ENCODE measurements at regions not wholly inside any gene's neighbourhood (a gene's known extent, or its start where the extent isn't known, plus 50 kb on each side); places are given as distances from the start of the nearest gene placed in this dataset.
"Not testable (repeated sequence)": the region's sequence is repeated elsewhere in the genome, so short reads cannot be mapped to it uniquely, and the experiment has no call there.

DNA sequence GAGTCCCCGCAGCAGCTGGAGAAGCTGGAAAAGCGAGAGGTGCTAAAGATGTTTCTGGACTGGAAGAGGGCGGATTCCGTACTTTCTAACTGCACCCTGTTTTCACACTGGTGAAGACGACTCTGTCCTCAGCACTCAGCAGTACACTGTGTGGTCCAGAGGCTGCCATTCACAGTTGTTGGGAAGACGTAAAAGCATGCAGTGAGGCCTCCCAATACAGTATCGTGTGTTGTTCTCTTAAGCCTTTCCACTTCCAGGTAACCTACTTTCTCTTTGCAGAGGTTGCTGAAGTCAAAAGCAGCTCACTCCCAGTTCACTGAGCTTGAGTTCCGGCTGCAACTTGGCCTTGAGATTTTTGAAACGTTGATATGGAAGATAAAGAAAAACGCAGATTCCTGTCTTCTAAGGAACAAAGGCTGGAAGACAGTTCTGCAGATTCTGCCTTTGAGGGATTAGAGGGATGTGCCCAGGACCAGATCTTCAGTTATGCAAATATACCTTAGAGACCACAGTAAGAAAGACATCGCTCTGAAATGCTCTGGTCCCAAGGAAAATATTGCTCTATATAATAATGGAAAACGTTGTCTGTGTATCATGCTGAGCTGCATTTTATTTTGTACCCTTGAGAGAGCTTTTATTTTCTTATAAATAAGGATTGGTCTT is 540.9 kb downstream of the TRIML1 start:
- DNase-seq: no peak

DNA sequence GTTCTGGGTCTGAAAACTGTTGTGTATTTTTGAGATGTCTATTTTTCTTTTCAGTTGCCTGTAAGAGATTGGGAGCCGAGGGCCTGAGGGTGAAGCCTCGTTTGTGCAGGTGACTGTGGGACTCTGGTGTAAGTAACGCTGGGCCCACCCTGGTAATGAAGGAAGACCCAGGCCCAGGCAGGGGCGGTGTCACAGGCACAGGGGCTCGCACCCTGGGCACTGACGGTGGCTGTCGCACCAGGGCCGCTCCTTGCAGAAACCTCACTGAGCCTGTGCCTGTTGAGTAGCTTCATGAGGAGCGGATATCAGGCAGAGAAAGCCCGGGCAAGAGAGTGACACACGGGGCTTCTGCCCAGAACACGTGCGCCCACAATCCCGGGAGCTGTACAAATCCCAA is 541.4 kb downstream of the TRIML1 start:
- no peak for DNase-seq

DNA sequence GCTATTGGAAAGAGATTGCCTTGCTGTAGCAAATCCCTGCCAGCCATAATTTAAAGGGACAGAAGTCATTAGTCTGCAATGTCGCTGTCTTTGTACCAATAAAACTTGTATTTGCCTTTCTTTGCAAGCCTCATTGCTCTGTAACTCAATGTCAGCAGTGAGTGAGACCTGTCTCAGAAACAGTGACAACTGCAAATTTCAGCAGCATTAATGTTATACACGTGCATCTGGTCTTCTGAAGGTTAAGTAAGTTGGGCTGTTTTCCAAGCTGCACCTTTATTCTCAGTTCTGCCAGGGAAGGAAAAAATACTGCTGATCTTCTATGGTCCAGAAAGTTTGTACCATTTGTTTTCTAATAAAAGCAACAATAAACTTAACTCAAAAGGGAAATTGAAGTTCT is 543.1 kb downstream of the TRIML1 start:
- DNase-seq: no peak

DNA sequence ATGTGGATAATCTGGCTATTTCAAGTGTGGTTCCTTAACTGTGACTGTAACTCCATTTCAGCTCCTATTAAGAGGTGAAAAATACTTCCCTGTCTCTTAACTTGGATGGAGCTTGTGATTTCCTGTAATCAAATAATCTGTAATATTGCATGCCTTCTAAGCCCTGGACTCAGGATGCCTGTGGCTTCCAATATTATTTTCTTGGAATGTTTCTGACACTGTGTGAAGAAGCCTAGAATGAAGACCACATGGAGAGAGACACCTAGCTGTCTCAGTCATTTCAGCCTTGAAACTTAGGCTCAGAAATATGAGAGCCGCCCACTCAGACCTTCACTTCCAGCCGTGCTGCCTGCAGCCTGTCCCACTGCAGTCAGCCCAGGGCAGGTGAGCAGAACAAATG is 544.3 kb downstream of the TRIML1 start:
- no peak for DNase-seq

DNA sequence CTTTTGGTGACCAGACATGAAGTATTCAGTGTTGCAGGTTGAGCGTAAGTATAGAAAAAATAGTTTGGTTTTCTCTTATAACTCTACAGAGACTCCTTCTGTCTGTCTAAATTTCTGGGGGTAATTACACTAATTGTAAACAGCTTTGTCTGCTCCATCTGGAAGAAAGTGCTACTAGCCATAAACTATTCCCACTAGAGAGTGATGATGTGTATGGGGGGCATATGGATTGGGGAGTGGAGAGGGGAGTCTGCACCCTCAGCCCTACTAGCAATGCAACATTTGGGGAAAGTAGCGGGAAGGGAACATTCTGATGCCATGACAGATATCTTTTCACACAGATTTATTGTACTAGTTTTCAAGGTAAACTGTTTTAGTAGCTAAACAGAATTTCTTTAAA is 549.7 kb downstream of the TRIML1 start:
- DNase-seq: no peak

DNA sequence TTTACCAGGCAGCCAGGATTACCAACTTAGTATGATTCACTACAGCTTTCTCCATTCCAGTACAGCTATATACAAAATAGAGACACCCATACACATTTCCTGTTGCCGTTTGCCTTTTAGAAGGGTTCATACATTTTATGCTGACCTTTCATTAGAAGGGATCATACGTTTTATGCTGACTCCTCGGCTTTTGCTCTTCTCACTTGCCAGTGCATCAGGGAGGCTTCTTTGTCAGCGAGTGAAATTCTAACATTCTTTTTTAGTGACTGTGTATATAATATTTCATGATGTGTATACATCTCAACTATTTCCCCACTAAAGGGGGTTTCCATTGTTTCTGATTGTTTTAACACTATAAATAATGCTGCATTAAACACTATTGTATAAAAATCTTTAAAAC is 552.6 kb downstream of the TRIML1 start:
- no peak for DNase-seq

DNA sequence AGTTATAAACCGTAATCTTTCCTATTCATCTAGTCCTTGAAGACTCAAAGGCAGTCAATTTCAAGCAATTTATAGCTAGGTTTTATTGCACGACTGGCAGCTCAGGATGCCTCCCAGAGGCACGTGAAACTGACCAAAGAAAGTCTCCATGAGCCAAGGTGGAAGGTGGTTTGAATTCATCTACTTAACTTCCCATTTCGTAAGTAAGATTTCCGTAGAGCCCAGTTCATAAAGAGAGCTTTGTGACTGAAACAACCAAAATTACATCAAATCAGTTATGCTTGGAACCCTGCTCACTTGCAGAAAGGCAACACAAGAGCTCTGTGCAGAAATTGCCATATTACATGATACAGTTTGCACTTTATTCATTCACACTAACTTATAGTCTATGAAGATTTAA is 556.0 kb downstream of the TRIML1 start:
- no peak for DNase-seq

DNA sequence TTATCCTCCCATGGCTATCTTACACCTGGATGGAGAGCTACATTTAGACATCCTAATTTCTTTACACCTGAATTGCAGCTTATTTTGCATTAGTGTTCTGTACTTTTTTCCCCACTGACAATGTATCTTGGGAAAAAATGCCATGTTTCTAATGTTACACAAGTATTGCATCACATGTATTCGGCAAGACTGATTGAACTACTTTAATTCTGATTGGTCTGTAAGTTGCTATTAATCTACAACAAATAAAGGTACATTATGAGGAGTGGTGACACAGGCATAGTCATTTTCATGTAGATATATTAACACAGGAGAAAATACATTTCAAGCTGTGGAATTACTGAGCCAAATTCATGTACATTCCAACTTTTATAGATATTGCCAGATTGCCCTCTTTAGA is 558.0 kb downstream of the TRIML1 start:
- no peak for DNase-seq

DNA sequence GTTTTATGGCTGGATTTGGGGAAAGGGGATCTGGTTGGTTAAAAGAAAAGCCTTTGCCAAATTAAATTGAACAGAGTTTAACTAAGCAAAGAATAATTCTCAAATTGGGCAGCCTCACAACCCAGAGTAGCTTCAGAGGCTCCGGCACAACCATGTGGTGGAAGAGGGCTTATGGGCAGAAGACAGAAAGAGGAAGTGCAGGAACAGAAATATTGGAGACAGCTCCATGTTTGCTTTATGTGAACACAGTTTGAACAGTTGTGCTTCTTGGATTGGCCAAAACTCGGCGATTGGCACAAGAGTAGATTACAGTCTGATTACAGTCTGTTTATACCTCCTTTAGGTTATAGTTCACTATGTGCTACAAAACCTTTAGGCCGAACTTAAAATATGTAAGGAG is 562.7 kb downstream of the TRIML1 start:
- DNase-seq: no peak

DNA sequence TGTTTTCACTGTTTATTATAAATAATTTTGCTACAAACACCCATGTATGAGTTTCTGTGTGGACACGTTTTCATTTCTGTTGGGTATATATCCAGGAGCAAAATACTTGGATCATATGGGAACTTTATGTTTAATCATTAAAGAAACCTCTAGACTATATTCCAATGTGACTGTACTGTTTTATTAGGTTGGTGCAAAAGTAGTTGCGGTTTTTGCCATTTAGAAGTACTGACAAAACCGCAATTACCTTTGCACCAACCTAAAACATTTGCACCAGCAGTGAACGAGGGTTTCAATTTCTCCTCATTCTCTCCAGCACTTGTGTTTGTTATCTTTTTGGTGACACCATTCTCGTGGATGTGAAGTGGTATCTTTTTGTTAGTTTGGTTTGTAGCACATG is 565.0 kb downstream of the TRIML1 start:
- no peak for DNase-seq

DNA sequence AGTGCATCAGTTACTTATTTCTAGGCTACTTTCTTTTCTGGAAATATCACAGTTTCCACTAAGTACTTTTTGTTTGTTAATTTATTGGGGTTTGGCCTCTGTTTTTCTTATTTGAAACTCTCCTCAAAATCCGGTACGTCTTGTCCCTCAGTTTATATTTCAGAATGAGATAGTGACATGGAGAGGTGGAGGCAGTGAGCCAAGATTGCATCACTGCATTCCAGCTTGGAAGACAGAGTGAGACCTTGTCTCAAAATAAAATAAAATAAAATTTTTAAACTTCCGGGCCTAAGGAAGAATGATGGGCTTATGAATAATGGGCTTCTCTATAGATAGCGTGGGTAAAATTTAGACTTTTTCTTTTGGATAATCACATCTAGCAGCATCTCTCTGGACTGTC is 567.8 kb downstream of the TRIML1 start:
- no peak for DNase-seq

DNA sequence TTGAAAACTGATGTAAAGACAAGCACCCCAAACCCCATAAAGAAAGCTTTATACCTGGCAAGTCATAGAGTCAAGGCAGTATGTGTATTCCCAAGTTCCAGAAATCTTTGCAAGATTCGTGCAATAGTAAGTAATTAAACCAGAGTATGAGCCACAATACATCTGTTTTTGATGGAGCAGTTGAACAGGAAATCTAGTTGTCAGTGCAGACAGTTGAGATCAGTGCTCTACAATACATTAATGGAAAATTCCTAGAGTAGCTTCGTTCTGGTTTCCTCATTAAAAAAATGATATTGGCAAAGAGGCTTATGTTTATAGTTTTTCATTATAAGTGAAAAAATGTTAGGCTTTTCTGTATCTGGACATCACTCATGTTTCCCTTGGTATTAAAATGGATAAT is 575.3 kb downstream of the TRIML1 start:
- no peak for DNase-seq

DNA sequence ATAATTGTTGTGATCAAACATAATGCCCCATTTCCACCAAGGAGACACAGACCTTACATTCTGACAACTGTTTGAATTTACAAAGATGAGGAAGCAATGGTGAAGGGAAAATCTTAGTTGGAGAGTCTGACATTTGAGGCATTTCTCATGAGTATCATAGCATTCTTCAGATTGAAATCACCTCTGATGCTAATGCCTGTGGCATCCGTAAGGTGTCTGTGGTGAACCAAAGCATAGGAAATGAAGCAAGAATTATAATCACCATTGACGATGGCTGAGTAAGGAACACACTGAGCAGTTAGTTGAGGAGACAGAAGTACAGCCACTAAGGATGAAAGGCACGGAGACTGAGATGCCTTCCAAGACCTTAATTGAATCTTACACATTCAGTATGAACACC is 575.7 kb downstream of the TRIML1 start:
- DNase-seq: no peak

DNA sequence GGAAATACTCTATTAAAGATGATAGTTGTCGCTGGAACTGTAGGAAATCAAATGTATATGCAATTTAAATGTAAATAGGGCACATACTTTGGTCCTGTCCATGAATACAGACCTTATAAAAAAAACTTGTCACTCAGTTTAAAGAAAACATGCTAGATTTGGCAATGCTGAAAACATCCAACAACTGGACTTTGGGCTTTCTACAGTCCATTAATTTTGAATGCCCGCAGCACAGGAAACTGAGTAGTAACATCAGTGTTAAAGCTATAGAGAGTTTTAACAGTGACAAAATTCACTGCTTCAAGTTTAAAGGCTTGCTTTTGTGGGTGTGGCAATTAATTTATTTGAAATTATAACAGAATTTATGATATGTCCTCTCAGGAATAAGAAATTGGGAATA is 578.4 kb downstream of the TRIML1 start:
- DNase-seq: no peak

DNA sequence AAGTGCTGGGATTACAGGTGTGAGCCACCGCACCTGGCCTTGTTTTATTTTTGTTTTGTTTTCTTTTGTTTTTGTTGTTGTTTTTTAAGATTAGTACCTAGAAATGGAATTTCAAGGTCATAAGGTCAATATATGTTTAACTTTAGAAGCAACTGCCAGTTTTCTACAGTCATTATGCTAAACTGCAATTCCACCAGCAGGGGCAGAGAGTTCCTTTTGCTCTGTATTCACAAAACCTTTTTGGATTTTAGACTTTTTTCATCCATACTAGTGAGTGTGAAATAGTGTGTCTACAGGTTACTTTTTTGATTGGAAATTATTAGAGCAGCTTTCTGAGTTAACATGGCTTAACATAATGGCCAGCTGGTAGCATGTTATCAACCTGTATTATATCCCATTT is 580.6 kb downstream of the TRIML1 start:
- DNase-seq: no peak

DNA sequence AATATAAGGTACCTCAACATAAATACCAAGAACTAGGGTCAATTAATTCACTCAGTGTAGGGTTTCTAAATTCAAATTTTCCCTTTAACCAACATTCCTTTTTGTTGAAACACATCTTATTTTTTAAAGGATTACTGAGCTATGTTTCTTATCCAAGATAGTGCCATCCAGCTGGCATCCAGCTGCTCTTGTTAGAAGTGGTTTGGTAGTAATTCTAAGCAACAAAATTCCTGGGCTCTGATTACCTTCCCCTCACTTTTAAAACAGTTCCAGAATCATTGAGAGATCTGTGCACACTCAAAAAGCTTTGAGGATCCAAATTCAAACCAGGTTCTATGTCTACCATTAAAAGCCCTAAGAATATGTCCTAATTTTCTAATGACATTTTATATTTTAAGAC is 583.7 kb downstream of the TRIML1 start:
- no peak for DNase-seq

DNA sequence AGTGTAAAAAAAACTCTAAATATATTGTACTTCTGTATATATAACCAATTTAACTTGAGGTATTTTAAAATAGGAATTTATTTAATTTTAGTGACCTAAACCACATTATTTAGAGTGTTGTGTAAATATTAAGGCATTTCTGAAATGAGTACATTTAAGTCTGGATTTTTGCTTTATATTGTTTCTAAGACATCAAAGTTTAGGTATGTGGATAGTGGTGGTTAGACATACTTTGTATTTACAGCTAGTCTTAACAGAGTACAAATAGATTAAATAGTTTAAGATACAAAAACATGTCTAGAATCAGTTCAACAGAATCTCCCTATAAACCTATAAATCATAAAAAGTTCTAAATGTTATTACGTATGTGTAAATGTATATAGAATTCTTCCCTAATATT is 588.5 kb downstream of the TRIML1 start:
- DNase-seq: no peak

DNA sequence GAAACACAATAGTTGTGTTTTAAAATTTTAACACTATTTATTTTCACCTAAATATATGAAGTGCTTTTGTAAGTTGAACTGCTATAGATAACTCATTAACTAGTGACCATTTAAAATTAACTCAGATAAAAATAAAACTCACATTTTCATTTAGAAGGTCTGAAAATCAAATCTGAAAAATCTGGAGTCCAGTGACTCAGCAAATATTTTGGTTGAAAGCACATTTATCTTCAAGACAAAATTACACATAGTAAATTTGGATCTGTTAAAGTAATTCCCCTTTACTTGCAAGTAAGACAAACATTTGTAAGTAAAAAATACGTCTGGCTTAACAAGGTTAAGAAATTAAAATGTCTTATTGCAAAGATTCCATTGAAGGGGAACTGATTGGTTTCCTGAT is 589.1 kb downstream of the TRIML1 start:
- DNase-seq: no peak

DNA sequence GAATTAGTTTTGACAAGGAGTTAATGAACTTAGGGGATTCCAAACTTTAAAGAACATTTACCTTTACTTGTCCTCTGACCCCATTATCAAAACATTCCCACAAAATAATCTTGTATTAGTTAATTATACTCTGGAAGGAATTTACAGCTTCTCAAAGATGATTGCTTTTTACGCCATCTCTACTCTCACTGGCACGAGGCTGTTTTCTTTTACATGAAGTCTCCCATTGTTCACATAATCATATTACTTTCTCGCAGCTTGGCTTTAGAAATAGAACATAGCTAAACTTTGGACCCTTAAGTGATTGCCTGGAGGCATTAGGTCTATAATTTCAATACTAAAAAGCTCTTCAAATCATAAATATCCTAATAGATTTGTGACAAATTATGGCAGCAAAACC is 592.9 kb downstream of the TRIML1 start:
- no peak for DNase-seq

DNA sequence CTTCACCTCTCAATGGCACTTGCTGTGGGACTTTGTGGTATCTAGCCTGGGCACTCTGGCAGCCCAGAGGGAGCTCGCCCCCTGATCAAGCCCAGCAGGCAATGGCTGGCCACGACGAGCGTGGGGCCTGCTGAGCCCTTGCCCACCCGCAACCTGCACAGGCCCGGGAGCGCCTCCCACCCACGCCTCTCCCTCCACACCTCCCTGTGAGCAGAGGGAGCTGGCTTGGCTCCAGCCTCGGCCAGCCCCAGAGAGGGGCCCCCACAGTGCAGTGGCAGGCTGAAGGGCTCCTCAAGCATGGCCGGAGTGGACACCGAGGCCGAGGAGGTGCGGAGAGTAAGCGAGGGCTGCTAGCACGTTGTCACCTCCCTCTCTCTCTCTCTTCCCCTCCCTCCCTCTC is 595.8 kb downstream of the TRIML1 start:
- DNase-seq: no peak

DNA sequence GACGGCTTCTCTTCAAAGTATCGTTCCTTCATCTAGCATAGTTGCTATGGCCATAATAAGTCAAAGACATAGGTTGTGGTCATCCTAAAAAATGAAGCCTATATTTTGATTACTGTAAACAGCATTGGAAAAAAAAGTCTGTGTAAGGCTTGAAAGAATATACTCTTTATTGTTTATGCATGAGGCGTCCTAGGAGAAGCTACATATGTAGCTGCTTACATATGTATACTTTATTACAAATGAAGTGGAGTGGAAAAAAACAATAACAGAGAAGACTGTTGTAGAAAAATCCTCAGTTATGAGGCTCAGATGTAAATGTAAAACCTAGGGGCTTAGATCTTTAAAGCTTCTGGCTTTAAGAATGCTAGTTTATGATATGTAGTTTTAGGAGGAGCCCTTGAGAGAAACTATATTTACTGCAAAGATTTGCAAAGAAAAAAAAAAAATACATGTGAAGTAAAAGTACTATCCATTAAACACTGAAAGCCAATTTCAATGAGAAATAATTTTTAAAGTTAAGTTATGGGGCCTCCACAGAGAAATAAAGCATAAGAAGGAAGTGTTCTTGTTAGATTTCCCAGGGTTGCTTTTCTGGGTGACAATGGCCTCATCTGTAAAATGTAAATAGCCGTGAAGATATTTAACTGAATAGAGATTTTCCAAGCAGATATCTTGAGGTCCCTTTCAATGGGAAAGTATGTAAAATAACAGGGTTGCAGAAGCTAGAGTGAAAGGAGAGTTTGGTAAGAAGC is 598.2 kb downstream of the TRIML1 start:
- DNase-seq: no peak

DNA sequence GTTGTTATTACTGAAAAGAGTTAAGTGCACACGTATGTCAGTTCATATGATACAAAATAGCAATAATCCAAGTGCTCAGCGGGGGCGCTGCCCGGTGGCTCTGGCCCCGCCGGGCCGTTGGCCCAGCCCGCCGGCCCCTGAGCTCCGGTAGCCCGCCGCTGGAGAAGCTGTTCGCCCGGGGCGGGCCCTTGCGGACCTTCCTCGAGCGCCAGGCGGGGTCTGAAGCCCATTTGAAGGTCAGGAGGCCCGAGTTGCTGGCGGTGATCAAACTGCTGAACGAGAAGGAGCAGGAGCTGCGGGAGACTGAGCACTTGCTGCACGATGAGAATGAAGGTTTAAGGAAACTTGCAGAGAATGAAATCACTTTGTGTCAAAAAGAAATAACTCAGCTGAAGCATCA is 599.0 kb downstream of the TRIML1 start:
- not testable (repeated sequence) for DNase-seq

DNA sequence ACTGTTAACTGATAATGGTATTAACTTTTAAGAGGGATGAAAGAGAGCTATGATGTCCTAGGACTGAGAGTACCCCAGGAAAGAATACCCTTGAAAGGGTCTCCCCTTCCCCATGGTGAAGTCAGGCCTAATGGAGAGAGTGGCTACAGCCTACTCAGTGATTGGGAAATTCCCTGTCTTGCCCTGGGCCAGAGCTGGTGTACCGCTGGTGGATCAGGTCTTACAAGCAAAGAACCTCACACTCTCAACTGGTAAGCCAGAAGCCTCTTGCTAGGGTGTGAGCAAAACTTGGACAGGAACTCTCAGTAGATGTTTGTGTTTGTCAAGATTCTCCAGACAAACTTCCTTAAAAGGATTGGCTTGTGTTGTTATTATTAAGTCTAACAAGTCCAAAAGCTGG is 600.9 kb downstream of the TRIML1 start:
- DNase-seq: not testable (repeated sequence)

DNA sequence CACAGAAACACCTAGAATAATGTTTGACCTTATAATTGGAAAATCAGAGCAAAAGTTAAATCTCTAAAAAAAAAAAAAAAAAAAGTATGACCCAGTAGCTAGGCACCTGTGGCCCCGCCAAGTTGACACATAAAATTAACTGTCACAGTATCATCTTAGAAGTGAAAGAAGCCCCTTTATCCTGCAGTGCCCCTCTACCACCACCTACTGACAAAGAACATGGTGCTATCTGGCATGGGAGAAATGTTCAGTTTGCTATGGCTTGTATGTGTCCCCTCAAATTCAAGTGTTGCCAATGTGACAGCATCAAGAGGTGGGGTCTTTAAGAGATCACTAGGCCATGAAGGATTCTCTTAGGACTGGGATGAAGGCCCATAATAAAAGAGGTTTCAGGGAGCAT is 601.5 kb downstream of the TRIML1 start:
- DNase-seq: not testable (repeated sequence)

DNA sequence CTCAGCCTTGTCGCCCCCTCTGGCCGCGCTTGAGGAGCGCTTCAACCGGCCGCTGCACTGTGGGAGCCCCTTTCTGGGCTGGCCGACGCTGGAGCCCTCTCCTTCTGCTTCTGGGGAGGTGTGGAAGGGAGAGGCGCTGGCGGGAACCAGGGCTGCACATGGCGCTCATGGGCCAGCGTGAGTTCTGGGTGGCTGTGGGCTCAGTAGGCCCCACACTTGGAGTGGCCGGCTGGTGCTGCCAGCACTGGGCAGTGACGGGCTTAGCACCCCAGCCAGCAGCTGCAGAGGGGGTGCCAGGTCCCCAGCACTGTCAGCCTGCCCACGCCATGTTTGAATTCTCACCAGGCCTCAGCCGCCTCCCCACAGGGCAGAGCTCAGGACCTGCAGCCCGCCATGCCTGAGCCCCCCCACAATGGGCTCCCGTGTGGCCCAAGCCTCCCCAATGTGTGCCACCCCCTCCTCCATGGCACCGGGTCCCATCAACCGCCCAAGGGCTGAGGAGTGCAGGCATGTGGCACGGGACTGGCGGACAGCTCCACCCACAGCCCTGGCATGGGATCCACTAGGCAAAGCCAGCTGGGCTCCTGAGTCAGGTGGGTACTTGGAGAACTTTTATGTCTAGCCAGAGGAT is 615.2 kb downstream of the TRIML1 start:
- DNase-seq: no peak
